ENCODE measurements at regions not wholly inside any gene's neighbourhood (a gene's known extent, or its start where the extent isn't known, plus 50 kb on each side); places are given as distances from the start of the nearest gene placed in this dataset.

GRCh38 chr12:78612190-78612589, 252.4 kb upstream of the SYT1 start:
- no peak overlapping the region for H3K27ac Mint-ChIP-seq
- no peaks in the 10 kb centered on the region for H3K4me1 Mint-ChIP-seq
- ATAC-seq: no peak
- H3K4me3 Mint-ChIP-seq: no peak overlapping the region
- peaks cover 9 to 16% of the 10 kb centered on the region in 2 donors for H3K9me3 Mint-ChIP-seq
- no peaks in the 10 kb centered on the region for H3K27me3 Mint-ChIP-seq
- DNase-seq: no peak

DNA sequence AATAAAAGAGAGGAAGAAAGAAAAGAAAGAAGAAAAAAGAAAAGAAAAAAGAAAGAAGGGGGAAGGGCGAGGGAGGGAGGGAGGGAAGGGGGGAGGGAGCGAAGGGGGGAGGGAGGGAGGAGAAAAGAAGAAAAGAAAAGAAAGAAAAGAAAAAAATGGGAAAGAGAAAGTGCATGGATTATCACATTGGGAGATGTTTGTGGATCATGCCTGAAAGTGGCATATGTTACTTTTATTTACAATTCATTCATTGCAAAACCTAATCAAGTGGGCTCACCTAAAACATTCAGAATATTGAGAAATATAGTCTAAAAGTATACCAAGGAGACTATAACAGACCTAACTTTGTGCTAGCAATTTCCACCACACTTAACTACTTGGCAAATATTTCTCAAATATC, 246.9 kb upstream of the SYT1 start:
- Mint-ChIP-seq H3K9me3 (peaks cover 6 to 10% of the 10 kb centered on the region in 2 donors), H3K27ac (no peak overlapping the region), H3K27me3 (no peaks in the 10 kb centered on the region), H3K4me3 (no peak overlapping the region), H3K4me1 (no peaks in the 10 kb centered on the region)
- ATAC-seq (no peak), DNase-seq (no peak)

DNA sequence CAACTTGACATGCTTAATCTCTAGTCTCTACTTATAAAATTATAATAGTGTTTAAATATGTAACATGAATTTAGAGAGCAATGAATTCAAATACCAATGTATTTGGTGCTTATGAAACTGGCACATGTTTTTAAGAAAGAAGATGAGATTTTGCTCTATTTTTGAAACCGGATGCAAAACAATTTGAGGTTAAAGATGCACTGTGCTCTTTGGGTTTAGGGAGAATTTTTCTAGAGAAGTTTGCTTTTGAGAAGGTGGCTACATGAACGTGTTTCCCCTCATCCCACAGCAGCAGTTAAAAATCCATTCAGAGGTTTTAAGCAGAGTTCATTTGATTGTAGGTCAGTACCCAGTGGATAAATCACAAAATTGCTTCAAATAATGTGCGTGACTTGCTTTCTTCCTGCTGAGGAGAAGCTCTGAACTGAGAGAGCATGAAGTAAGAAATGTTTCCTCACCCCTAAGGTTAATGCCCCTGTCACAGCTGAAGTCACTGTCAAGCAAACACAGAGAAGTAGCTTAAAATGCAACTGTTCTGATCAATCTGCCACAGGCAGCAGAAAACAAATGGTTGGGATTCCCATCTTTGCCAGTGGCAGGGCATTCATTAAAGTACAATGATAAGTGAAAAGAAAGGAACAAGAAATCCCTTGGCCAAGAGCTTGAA, 241.9 kb upstream of the SYT1 start:
- H3K27me3 Mint-ChIP-seq: no peaks in the 10 kb centered on the region
- no peak overlapping the region for H3K27ac Mint-ChIP-seq
- ATAC-seq: no peak
- H3K4me1 Mint-ChIP-seq: no peaks in the 10 kb centered on the region
- DNase-seq: no peak
- H3K4me3 Mint-ChIP-seq: no peak overlapping the region
- peaks cover 11 to 16% of the 10 kb centered on the region in 2 donors for H3K9me3 Mint-ChIP-seq

GRCh38 chr12:78628491-78629100, 236.0 kb upstream of the SYT1 start:
- H3K27ac Mint-ChIP-seq: no peak overlapping the region
- H3K4me1 Mint-ChIP-seq: no peaks in the 10 kb centered on the region
- H3K4me3 Mint-ChIP-seq: no peak overlapping the region
- H3K27me3 Mint-ChIP-seq: no peaks in the 10 kb centered on the region
- ATAC-seq: no peak
- peaks cover 5% of the 10 kb centered on the region in 2 donors for H3K9me3 Mint-ChIP-seq
- no peak for DNase-seq

DNA sequence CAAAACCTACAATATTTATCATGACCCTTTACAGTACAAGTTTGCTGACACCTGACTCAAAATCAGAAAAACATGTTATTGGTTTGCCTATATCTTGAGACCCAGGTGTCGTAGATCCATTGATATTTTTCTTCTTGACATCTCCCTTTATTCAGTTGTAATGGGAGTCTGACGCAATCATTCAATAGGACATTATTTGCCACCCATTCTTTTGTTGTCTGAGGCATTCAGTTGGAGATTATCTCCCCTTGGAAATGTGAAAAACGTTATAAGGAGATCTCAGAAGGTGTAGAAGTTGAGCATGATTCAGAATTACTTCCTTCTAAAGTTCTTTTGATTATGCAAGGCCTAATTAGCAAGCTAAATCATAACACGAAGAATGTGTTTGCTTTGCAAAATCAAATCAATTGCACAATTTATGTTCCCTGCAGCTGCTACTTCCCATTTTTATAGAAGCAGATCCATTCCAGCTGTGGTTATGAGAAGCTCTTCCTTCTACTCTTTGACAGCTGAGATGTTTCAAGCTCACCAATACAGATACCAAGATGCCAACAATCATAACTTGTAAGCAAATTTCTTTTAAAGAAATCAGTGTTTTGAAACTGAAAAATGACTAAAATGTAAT, 228.2 kb upstream of the SYT1 start:
- H3K27ac Mint-ChIP-seq: no peak overlapping the region
- ATAC-seq (no peak), DNase-seq (no peak)
- no peaks in the 10 kb centered on the region for H3K4me1 Mint-ChIP-seq
- no peak overlapping the region for H3K4me3 Mint-ChIP-seq
- no peaks in the 10 kb centered on the region for H3K27me3 Mint-ChIP-seq
- no peaks in the 10 kb centered on the region for H3K9me3 Mint-ChIP-seq

GRCh38 chr12:78641837-78642423, 222.6 kb upstream of the SYT1 start:
- H3K9me3 Mint-ChIP-seq: peaks cover 10 to 12% of the 10 kb centered on the region in 2 donors
- H3K27me3 Mint-ChIP-seq: no peaks in the 10 kb centered on the region
- no peak for DNase-seq
- no peak overlapping the region for H3K27ac Mint-ChIP-seq
- no peak overlapping the region for H3K4me3 Mint-ChIP-seq
- ATAC-seq: no peak
- H3K4me1 Mint-ChIP-seq: no peaks in the 10 kb centered on the region

GRCh38 chr12:78645956-78646355, 218.6 kb upstream of the SYT1 start:
- no peaks in the 10 kb centered on the region for H3K27me3 Mint-ChIP-seq
- H3K4me3 Mint-ChIP-seq: no peak overlapping the region
- H3K4me1 Mint-ChIP-seq: no peaks in the 10 kb centered on the region
- DNase-seq: no peak
- peaks cover 10 to 19% of the 10 kb centered on the region in 2 donors for H3K9me3 Mint-ChIP-seq
- H3K27ac Mint-ChIP-seq: no peak overlapping the region
- no peak for ATAC-seq

DNA sequence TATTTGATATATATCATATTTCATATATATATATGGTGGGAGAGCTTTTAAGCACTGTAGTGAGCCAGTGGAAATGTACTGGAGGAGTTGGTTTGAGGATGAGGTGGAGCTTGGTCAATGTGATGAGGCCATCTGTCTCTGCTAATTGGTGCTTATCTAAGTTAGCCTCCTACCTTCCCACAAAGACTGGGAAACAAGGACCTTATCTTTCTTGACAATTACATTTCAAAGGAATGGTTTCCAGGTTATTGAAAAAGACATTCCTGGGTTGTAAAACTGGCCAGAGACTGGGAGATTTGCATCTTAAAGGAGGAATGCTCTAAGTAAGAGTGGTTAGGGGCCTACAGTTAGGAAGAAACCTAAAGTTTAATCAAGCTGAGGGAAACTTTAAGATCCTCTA, 212.8 kb upstream of the SYT1 start:
- Mint-ChIP-seq H3K27ac (no peak overlapping the region), H3K9me3 (peaks cover 0 to 7% of the 10 kb centered on the region in 2 donors), H3K4me3 (no peak overlapping the region), H3K4me1 (no peaks in the 10 kb centered on the region), H3K27me3 (no peaks in the 10 kb centered on the region)
- ATAC-seq: no peak
- no peak for DNase-seq

GRCh38 chr12:78666584-78666983, 198.0 kb upstream of the SYT1 start:
- Mint-ChIP-seq H3K9me3 (peaks cover 0 to 11% of the 10 kb centered on the region in 2 donors), H3K27ac (no peak overlapping the region), H3K4me3 (no peak overlapping the region), H3K4me1 (no peaks in the 10 kb centered on the region), H3K27me3 (no peaks in the 10 kb centered on the region)
- DNase-seq (no peak), ATAC-seq (no peak)

GRCh38 chr12:78671295-78671694, 193.3 kb upstream of the SYT1 start:
- no peak overlapping the region for H3K4me3 Mint-ChIP-seq
- peaks cover 0 to 11% of the 10 kb centered on the region in 2 donors for H3K9me3 Mint-ChIP-seq
- no peak for ATAC-seq
- no peak overlapping the region for H3K27ac Mint-ChIP-seq
- no peak for DNase-seq
- H3K27me3 Mint-ChIP-seq: no peaks in the 10 kb centered on the region
- no peaks in the 10 kb centered on the region for H3K4me1 Mint-ChIP-seq

DNA sequence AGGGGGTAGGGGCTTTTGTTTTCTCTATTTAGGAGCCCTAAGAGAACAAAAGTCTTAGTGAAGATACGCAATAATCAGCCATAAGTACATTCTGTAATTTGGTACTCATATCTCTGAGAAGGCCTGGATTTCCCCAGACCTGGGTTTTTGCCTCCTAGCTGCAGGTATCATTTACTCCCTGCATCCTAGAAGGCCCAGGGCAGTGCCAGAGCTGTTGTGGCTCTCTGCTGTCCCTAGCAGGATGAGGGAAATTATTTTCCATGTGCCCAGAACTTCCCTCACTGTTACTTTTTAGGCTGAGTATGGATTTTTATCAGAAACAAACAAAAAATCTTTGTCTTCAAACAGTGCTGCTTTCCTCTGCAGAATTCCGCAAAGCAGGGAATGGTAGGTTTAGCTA, 192.5 kb upstream of the SYT1 start:
- ATAC-seq (no peak), DNase-seq (no peak)
- no peak overlapping the region for H3K27ac Mint-ChIP-seq
- no peak overlapping the region for H3K4me3 Mint-ChIP-seq
- no peaks in the 10 kb centered on the region for H3K4me1 Mint-ChIP-seq
- no peaks in the 10 kb centered on the region for H3K27me3 Mint-ChIP-seq
- peaks cover 0 to 11% of the 10 kb centered on the region in 2 donors for H3K9me3 Mint-ChIP-seq

- Mint-ChIP-seq H3K27ac (no peak overlapping the region), H3K4me1 (no peaks in the 10 kb centered on the region), H3K27me3 (no peaks in the 10 kb centered on the region), H3K9me3 (peaks cover 0 to 8% of the 10 kb centered on the region in 2 donors), H3K4me3 (no peak overlapping the region)
- no peak for DNase-seq
- ATAC-seq: no peak
Measured at GRCh38 chr12:78674311-78675090, 190.1 kb upstream of the SYT1 start.

DNA sequence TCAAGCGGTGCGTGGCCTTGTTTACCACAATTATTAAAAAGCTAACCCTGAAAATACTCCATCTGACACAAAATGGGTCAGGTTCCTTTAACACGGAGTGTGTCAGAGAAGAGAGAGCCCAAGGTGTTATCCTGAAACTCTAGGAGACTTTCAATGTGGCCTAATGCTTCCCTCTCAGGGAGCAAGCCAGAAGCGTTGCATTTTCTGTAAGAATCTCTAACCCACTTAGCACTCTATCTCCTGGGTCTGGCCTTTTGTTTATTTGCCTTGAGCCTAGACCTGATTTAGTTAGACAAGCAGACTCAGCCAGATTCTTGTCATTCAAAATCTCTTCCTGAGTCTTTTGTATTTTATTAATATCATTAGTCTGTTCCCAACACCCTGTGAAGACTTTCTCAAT, 184.0 kb upstream of the SYT1 start:
- no peak overlapping the region for H3K4me3 Mint-ChIP-seq
- no peaks in the 10 kb centered on the region for H3K27me3 Mint-ChIP-seq
- H3K9me3 Mint-ChIP-seq: no peaks in the 10 kb centered on the region
- H3K27ac Mint-ChIP-seq: no peak overlapping the region
- DNase-seq (no peak), ATAC-seq (no peak)
- H3K4me1 Mint-ChIP-seq: no peaks in the 10 kb centered on the region

DNA sequence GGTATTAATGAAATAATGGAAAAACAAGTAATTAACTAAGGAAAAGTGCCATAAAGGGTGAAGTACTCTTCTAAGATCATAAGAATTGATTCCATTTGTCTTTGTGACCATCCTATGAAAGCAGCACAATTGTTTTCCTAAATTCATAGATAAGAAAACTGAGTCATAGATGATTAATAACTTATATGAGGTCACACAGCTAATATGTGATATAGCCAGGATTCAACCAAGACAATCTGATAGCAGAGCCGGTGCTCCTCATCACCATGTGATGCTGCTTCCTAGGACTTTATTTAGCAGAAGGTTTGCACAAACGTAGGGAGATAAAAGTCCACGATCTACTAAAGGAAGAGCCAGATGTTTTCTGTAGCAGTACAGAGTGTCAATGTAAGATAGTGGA, 181.5 kb upstream of the SYT1 start:
- no peaks in the 10 kb centered on the region for H3K27me3 Mint-ChIP-seq
- H3K9me3 Mint-ChIP-seq: no peaks in the 10 kb centered on the region
- DNase-seq: no peak
- no peaks in the 10 kb centered on the region for H3K4me1 Mint-ChIP-seq
- no peak overlapping the region for H3K4me3 Mint-ChIP-seq
- ATAC-seq: no peak
- no peak overlapping the region for H3K27ac Mint-ChIP-seq

GRCh38 chr12:78683626-78684025, 180.9 kb upstream of the SYT1 start:
- H3K27me3 Mint-ChIP-seq: no peaks in the 10 kb centered on the region
- H3K4me3 Mint-ChIP-seq: no peak overlapping the region
- DNase-seq (no peak), ATAC-seq (no peak)
- no peaks in the 10 kb centered on the region for H3K4me1 Mint-ChIP-seq
- no peaks in the 10 kb centered on the region for H3K9me3 Mint-ChIP-seq
- no peak overlapping the region for H3K27ac Mint-ChIP-seq

DNA sequence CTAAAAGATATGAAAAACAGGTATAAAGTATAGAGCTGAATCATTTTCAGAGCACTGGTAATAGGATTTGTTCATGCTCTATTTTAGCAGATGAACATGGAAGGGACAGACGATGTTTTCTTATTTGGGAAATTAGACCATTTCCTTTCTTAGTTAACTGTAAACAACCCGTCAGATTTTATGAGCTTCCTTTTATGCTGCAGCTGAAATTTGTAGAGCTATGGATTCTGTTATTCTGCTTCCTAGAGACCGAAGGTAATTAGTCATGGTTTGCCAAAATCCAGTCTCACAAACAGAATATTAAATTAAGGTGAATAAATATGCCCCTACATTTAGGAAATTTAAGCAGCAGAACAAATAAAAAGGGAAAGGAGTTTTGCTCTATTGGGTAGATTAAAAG, 180.2 kb upstream of the SYT1 start:
- ATAC-seq: no peak
- H3K27ac Mint-ChIP-seq: no peak overlapping the region
- H3K4me3 Mint-ChIP-seq: no peak overlapping the region
- no peaks in the 10 kb centered on the region for H3K4me1 Mint-ChIP-seq
- H3K9me3 Mint-ChIP-seq: peaks cover 0 to under 1% of the 10 kb centered on the region in 2 donors
- no peak for DNase-seq
- H3K27me3 Mint-ChIP-seq: no peaks in the 10 kb centered on the region
